HG03095 (cell line): ENCODE measurements at regions not wholly inside any gene's neighbourhood (a gene's known extent, or its start where the extent isn't known, plus 50 kb on each side); places are given as distances from the start of the nearest gene placed in this dataset.
A peak's percentile ranks its signal among the peaks of the same experiment; 100 is the strongest.

Source experiments
- ATAC-seq: cut with Tn5 transposase; IDR thresholded peaks from one replicate; pipeline ENCODE4 v1.9.1; 2021; ENCODE audit warnings: moderate library complexity; ENCODE audit not compliant: unreplicated experiment

GRCh38 chrX:20352935-20353336 lies 86.2 kb upstream of the RPS6KA3 start:
- no peak for ATAC-seq

- ATAC-seq: no peak
These were observed 85.8 kb upstream of the RPS6KA3 start for GRCh38 chrX:20352504-20352903.

GRCh38 chrX:20350596-20350995 lies 83.9 kb upstream of the RPS6KA3 start:
- no peak for ATAC-seq

GRCh38 chrX:20348139-20348538 lies 81.4 kb upstream of the RPS6KA3 start:
- no peak for ATAC-seq

- ATAC-seq: no peak
These were observed 80.8 kb upstream of the RPS6KA3 start for GRCh38 chrX:20347481-20347880.

GRCh38 chrX:20333672-20334071 lies 67.0 kb upstream of the RPS6KA3 start:
- no peak for ATAC-seq

GRCh38 chrX:20330545-20330944 lies 63.8 kb upstream of the RPS6KA3 start:
- ATAC-seq: no peak

- ATAC-seq: no peak
These were observed 62.7 kb upstream of the RPS6KA3 start for GRCh38 chrX:20329435-20329834.

GRCh38 chrX:20325786-20326388 lies 59.2 kb upstream of the RPS6KA3 start:
- no peak for ATAC-seq

GRCh38 chrX:20322887-20323286 lies 56.2 kb upstream of the RPS6KA3 start:
- ATAC-seq: no peak

GRCh38 chrX:20320461-20321159 lies 53.9 kb upstream of the RPS6KA3 start:
- peak; percentile 89 for ATAC-seq

- ATAC-seq: no peak
These were observed 52.3 kb upstream of the RPS6KA3 start for GRCh38 chrX:20319054-20319453.

GRCh38 chrX:20317873-20318272 lies 51.2 kb upstream of the RPS6KA3 start:
- no peak for ATAC-seq
